Islet precursor cell (in vitro differentiated cells): ENCODE measurements at regions not wholly inside any gene's neighbourhood (a gene's known extent, or its start where the extent isn't known, plus 50 kb on each side); places are given as distances from the start of the nearest gene placed in this dataset.
"Not testable (repeated sequence)": the region's sequence is repeated elsewhere in the genome, so short reads cannot be mapped to it uniquely, and the experiment has no call there.

Source experiments
- DNase-seq: peaks from one replicate; pipeline ENCODE4 v3.0.0-alpha.2; 2018

DNA sequence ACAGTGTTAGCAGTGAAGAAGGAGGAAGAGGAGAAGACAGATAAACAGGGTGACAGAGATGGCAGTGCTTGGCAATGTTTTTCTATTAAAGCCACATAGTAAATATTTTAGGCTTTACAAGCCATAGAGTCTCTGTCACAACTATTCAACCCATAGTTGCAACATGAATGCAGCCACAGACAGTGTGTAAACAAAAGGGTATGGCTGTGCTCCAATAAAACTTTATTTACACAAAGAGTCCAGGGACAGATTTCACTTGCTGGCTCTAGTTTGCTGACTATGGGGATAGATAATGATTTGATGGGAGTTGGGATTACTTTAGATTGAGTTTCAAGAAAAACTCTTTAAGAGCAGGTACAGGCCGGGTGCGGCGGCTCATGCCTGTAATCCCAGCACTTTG is 224.8 kb upstream of the SEMA6A start:
- DNase-seq = no peak

DNA sequence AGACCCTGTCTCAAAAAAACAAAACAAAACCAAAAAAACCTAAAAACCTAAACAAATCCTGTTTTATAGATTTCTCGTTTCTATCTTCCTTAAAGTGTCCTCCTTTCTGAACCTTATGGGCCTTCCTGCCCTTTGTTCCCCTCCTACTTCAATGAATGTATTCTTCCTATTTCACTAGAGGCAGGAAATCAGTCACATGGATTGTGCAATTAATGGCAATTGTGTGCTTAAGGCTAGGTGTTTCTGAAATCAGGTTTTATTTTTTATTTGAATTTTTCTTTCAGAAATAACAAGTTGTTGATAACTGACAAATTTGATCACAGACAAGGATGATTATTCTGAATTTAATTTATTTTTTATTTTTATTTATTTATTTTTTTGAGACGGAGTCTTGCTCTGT is 220.6 kb upstream of the SEMA6A start:
- no peak for DNase-seq

DNA sequence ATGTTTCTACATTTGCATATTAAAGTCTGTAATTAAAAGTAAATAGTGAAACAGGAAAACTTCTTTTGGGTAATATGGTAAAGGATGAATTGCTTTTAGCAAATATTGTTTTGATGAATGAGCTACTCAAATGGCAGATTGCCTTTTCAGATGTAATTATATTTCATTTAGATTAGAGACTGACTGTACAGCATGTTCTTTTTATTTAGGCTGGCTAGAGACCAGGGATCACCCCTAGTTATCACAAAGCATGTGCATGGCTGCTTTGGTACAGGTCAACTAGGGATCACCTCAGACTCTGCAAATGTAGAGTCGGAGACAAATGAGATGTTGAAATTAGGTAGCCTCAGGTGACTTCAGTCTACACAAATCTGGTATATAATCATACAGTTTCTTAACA is 214.9 kb upstream of the SEMA6A start:
- DNase-seq = no peak

DNA sequence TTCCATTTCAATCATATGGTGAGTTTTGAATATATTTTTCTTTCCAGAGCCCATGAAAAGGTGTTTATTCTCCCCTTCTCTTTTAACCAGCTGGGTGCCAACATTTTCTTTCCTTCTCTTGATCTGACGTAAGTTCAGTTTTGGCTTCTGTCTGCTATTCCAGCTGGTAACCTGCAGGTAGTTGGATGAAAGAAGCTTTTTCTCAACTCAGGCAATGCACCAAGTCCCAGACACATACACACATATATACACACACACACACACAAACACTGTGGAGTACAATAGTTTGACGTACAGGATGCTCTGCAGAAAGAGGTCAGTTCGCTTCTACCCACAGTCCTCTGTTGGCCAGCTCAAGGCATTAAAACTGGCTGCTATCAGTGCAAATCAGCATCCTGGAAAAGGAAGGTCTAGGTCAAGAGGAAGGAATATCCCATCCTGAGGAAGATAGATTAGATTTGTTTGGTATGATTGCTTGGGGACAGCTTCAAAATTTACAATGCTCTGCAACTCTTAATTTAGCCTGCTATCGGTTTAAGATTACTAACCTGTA is 214.3 kb upstream of the SEMA6A start:
- DNase-seq = no peak

DNA sequence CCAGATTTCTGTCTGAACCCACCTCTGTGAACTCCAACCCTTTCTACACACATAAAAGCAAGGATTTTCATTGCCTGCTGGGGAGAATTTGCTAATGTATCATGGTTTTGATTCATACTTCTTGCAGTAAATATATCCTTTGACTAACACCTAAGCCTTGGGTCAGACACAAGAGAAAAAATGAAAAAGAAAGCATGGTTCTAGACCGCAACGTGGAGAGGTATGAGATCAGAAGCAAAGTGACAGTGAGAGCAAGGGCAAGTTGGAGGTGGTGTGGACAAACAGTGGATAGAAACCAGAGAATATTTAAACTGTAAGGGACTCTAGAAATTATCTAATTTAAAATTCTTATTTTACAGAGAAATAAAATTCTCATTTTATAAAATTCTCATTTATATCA is 212.9 kb upstream of the SEMA6A start:
- DNase-seq = no peak

DNA sequence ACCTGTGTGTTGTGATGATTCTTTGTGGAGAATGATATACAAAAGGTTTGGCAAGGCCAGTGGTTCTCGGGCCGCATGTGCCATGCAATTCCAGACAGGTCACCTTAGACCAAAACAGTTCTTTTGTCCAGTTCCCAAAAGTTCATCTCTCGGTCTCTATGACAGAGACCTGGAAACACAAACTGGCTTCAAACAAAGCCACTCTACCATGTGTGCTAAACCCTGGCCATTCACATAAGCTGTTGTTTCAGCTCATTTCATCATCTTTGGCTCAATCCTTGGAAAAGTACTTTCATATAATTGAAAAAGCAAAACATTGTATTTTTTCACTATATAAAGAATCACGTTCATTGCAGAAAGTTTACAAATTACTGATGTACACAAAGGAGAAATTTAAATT is 210.5 kb upstream of the SEMA6A start:
- DNase-seq = no peak

DNA sequence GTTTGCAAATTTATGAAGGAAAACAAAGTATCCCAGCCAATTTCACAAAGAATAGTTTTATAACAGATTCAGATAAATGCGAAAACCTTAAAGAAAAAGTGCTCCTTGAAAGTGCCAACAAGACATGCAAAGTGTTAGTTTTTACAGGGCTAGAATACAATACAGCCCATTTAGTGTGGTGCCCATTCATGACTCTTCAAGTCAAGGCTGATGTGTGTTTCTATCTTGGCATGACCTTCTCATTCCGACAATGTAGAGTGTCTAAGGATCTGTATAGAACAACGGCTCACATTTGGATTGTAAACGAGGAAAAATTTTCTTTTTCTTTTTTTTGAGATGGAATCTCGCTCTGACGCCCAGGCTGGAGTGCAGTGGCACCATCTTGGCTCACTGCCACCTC is 205.2 kb upstream of the SEMA6A start:
- DNase-seq = no peak

DNA sequence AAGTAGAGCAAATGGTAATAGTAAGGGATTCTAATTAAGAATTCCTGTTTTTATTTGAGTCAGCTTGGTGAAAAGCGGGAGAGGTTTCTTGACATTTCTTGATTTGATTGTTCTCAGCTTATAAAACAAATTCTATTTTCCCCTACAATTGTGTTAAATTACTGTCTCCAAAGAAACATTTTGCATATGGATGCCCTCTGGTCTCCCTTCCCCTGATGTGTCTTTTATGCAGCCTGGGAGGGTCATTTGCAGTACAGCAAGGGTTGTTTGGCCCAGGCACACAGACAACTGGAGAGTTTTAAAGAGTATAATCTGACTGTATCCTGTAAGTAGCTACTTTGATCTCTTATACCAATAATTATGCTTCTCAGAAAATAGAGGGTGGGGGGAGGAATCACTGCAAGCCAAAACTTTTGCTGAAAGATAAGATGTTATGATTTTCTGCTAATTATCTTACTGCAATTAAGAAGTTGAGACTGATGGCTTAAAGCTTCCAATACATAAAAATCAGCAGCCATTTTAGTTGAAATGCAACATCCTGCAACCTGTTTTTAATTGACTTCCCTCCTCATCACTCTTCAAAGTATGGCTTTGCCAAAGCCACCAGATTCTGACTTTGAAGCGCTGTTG is 204.1 kb upstream of the SEMA6A start:
- no peak for DNase-seq

DNA sequence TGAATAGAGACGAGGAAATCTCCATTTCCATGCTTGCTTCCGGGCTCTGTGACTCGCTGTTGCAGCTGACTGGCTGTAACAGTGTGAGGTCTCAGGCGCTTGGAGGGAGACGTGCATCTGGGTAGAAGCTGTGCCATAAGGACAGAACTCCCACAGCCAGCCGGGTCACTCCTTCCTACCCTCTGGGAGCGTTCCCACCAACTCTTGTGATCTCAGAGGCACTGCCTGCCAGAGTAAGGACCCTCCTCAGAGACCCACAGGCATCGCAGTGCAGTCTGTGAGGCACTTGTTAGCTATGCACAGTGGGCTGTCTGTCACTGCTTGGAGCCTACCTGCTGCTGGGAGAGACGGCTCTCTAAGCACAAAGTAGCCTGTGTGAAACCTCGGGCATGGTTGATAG is 203.4 kb upstream of the SEMA6A start:
- DNase-seq = peak; percentile 91

DNA sequence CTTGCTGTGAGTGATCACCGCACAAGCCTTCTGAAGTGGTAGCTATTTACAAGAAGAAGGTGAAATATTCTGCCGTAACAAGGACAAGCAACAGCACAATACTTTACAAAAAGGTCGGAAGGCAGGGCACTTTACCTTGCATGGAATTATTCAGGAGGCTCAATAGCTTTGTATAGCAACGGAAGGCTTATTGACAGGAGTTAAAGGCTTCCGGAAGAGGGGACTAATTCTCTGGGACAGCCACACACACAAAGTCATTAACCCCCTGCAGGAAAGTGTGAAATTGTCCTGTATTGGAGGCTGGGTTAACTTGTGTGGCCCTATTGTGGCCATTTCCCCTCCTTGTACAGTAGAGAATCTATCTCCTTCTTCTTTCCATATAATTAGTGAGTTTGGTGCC is 199.3 kb upstream of the SEMA6A start:
- DNase-seq = no peak

DNA sequence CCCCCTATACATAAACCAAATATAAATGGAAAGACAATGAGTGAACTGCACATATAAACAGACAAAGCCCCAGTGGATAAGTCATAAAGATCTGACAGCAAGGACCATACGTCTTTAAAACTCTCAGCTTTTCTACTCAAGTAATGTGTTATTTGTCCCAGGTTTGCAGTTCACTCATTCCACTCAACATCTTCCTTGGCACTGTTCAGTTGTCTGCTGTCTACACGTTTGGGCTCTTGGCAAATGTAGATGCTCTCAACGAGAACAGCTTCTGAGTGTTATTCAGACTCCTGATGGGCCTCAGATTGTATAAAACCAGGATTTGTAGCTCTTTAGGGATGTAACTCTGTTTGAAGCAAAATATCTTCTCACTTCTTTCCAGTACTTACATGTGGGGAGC is 198.2 kb upstream of the SEMA6A start:
- DNase-seq = no peak

DNA sequence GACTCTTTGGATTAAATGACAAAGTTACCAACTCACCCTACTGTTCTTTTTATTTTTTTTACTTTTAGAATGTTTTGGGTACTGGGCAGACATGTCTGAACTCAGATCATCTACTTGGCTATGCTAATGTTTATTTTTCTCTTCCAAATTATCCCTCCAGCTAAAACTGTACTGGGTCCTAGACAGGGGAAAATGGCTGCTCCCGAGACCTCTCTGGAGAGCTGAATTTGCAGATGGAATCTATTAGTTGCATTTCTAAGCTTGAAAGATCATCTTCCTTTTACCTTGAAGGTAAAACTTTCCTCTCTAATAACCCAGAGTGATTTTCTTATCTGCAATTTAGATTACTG is 197.5 kb upstream of the SEMA6A start:
- no peak for DNase-seq

DNA sequence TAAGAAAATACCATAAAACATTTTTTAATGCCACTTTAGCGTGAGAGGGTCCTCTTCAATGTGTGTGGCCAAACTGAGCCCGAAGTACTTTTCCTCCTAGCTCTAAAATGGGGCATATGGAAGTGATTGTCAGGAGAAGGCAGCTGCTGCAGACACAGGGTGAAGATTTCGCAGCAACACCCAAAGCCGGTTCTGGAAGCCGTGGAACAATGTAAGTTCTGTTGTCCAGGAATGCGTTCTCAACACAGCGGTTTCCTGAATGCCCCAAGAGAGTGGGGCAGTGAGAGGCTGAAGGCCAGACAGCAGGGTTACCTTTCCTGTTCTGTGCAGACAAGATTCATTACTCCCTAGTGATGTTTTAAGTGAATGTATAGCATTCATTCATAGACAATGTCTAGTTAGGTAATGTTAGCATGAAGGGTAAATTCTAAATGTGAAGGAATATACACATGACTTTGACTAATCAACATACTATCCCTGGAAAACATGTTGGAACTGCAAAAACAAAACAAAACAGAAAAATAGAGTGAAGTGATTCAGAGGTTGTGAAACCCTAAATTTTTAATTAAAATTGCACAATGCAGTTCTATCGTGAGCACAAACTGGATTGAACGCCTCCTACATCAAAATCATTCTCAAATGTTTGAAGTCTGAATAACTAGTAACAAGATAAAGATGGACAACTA is 197.0 kb upstream of the SEMA6A start:
- DNase-seq = peak; percentile 97

DNA sequence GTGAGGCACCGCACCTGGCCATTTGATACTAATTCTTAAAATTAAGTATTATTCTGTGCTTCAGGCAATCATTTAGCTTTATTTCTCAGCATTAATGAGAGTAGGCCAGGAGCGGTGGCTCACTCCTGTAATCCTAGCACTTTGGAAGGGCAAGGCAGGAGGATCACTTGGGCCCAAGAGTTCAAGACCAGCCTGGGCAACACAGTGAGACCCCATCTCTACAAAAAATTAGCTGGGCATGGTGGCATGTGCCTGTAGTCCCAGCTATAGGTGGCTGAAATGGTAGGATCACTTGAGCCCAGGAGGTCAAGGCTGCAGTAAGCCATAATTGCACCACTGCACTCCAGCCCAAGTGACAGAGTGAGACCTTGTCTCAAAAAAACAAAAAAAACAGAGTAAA is 195.3 kb upstream of the SEMA6A start:
- not testable (repeated sequence) for DNase-seq

DNA sequence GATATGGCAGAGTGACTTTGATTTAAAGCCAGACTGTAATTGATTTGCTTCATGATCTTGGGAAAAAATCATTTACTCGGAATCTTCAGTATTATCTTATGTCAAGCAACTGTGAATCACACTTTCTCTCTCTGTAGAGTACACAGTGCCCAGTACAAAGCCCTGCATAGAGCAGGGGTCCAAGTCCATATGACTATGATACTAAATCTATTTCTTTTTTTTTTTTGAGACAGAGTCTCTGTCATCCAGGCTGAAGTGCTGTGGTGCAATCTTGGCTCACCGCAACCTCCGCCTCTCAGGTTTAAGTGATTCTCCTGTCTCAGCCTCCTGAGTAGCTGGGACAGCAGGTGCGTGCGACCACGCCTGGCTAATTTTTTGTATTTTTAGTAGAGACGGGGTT is 194.8 kb upstream of the SEMA6A start:
- DNase-seq = no peak

DNA sequence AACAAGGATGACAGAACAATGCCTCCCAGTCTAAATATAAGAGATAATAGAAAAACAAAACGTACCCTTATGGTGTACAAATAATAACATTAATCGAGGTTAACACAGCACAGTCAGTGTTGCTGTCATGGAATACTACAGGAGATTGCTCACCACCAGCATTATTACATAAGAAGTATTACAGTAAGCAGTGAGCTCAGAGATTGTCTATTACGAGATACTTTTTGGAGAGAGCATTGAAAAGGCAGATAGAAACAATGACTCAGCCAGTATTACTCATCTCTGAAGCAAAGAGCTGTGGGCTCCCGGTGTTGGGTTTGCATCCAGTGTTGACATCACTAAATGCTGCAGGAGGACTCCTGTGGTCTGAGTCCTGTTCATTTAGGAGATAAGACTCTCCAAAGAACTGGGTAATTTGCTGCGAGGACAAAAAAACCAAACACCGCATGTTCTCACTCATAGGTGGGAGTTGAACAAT is 191.9 kb upstream of the SEMA6A start:
- peak; percentile 94 for DNase-seq

DNA sequence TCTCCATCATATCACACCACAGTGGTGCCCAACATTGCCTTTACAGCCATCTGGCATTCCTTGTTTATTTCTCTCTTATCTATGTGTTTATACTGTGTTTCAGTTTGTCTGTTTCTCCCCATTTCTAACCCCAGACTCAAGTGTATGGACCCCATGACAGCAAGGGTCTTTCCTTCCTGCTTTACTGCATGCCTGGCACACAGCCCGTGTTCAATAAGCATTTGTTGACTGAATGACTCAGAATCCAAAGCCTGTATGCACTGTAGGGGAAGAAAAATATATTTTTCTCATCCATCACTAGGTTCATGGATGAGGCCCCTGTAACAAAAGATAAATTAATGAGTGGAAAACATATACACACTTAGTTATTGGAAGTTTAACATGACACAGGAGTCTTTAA is 190.8 kb upstream of the SEMA6A start:
- DNase-seq = no peak

DNA sequence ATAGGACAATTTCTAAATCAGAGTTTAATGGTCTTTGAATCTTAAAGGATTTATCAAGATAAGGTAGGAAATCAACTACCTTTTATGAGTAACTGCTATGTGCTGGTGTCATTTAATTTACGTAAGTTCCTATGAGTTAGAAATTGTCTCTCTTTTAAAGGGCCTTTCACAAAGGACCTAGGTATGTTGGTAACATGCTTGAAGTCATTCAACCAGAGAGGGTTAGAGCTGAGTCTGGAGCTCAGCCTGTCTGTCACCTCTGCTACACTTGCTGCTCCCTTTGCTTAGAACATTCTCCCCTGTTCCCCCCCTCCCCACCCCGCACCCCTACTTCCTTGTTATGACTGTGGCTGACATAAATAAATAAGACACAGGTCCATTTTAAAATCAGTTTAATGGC is 190.3 kb upstream of the SEMA6A start:
- DNase-seq = no peak

DNA sequence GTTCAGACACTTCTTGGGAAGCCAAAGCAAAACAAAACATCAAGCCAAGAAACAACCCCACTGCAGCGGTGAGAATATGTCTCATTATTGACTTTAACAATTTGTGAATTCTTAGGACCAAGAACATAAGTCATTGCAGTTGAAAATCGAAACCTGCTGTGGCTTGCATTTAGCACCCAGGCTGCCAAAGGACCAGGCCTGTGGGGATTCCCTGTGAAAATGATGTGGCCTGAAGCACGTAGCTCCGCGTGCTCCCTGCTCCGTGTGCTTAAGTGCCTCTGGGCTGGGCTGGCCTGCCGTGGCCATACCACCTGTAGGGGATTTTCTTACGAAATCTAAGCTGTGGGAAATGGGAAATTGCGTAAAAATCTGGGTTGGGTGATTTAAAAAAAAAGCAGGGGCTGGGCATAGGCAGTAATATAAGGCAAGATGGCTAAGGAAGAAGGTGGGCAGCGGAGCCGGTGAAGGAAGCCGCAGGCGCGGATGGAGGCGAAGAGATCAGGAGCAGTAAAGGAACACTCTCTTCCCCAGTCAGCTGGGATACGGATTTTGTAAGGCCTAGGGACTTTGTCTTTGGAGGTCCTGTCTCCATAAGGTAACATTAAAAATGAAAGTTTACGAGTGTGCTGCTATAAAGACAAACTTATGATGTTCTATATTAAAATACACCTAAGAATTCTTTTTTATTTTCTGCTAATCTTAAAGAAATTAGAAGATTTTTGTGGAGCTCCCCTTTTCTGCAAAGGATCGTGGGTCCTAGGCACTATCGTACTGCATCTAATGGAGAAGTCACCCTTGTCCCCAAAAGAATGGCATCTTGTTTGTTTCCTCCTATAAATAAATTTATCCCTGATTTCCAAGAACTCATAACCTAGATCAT is 189.6 kb upstream of the SEMA6A start:
- DNase-seq = peak; percentile 66

DNA sequence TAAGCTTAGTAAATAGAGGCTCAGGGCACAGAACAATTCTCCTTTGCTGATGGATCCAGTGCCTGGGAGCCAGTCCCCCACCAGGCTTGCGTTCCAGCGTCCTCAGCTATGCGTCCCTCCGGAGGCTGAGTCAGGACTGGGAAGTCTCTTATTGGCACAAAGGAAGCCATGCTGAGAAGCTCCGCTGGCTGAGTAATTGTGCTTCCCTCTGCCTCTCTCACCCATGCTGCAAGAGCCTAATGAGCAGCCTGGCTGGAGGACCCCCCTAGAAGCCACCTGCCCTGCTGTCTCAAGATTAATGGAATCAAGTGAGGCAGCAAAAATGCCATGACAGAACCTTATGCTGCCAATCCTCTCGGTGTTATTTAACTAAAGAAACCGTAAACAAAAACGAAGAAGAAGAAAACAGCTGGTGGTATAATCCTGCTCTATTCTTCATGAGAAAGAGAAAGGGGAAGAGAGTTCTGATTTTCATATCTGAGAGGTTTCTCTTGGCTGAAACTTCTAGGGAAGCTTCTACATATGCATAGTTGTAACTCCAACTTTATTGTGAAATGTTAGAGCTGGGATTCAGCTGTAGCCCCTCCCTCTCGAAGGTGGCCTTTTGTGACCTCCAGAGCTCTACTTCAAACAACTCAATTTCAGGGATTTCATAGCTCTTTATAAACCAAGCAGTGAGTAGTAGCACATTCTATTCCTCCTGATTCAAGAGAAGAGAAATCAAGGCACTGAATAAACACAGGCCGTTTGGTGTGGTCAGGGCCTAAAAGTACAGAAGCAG is 185.4 kb upstream of the SEMA6A start:
- DNase-seq = peak; percentile 78

DNA sequence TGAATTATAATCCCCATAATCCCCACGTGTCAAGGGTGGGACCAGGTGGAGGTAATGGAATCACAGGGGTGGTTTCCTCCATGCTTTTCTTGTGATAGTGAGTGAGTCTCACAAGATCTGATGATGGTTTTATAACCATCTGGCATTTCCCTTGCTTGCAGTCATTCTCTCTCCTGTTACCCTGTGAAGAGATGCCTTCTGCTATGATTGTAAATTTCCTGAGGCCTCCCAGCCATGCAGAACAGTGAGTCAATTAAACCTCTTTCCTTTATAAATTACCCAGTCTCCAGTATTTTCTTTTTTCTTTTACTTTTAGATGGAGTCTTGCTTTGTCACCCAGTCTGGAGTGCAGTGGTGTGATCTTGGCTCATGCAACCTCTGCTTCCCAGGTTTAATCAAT is 182.7 kb upstream of the SEMA6A start:
- no peak for DNase-seq

DNA sequence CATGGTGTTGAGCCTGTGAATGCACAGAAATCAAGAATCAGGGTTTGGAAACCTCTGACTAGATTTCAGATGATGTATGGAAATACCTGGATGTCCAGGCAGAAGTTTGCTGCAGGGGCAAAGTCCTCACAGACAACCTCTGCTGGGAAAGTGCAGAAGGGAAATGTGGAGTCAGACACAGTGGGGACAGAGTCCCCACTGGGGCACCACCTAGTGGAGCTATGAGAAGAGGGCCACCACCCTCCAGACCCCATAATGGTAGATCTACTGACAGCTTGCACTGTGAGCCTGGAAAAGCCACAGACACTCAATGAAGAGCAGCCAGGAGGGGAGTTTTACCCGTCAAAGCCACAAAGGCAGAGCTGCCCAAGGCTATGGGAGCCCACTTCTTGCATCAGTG is 181.9 kb upstream of the SEMA6A start:
- DNase-seq = no peak

DNA sequence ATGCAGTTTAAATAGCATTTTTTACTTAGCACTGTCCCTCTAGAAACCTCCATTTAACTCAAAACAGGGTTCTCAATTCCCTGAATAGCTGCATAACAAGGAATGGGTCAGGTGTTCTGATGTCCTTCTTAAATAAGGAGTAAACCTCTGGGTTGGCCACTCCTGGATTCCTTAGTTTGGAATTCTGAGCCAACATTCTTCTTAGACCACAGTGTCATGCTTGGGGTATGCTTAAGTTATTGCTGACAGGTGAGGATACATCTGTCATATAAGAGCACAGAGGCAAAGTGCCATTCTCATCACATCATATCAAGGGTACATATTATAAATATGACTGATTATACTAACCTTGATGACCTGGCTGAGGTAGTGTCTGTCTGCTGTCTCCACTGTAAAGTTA is 179.9 kb upstream of the SEMA6A start:
- DNase-seq = no peak
